ENCODE measurements at regions not wholly inside any gene's neighbourhood (a gene's known extent, or its start where the extent isn't known, plus 50 kb on each side); places are given as distances from the start of the nearest gene placed in this dataset. TPM values are rescaled to one million over a fixed set of nuclear protein-coding genes. Genes with fewer than 3 reads are reported as not detected.

DNA sequence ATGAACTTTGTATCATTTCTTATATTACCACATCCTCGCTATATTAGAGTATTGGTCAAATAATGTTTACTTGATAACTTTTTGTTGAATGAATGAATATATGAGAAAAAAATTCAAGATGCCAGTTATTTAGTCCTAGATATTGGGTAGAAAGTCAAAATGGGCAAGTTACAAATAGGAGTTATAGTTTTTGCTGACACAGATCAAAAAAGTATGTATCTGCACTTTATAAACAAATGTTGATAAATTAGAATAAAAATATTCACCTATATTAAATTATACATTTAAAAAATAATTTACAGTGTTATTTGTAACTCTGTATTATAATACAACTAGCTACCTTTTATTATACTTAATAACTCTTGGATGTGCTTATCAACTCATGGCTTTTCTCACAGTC is 57.8 kb upstream of the NDST4 start:
- no peaks in the 10 kb centered on the region for H3K79me2 ChIP-seq
- H3K27ac ChIP-seq = no peak overlapping the region
- H2AFZ ChIP-seq = no peak overlapping the region
- no peaks in the 10 kb centered on the region for H3K27me3 ChIP-seq
- H3K4me2 ChIP-seq = no peak overlapping the region
- DNase-seq (ENCODE audit: low spot score) = no peak
- no peak overlapping the region for H3K4me3 ChIP-seq
- H4K20me1 ChIP-seq (ENCODE audit: insufficient read depth, poor library complexity, severe bottlenecking) = no peaks in the 10 kb centered on the region
- no peaks in the 10 kb centered on the region for H3K4me1 ChIP-seq (ENCODE audit: insufficient read depth)
- no peaks in the 10 kb centered on the region for H3K36me3 ChIP-seq (replicated peaks; ENCODE audit: insufficient read depth, low read depth)
- TF ChIP-seq, protein P1, sequence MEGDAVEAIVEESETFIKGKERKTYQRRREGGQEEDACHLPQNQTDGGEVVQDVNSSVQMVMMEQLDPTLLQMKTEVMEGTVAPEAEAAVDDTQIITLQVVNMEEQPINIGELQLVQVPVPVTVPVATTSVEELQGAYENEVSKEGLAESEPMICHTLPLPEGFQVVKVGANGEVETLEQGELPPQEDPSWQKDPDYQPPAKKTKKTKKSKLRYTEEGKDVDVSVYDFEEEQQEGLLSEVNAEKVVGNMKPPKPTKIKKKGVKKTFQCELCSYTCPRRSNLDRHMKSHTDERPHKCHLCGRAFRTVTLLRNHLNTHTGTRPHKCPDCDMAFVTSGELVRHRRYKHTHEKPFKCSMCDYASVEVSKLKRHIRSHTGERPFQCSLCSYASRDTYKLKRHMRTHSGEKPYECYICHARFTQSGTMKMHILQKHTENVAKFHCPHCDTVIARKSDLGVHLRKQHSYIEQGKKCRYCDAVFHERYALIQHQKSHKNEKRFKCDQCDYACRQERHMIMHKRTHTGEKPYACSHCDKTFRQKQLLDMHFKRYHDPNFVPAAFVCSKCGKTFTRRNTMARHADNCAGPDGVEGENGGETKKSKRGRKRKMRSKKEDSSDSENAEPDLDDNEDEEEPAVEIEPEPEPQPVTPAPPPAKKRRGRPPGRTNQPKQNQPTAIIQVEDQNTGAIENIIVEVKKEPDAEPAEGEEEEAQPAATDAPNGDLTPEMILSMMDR (IDR thresholded peaks at IDR 0.05; ENCODE audit: poor library complexity) = no peak
- no peak for TF ChIP-seq EZH2 (IDR thresholded peaks at IDR 0.05; ENCODE audit: borderline replicate concordance)
- no peak for TF ChIP-seq EZH2phosphoT487 (IDR thresholded peaks at IDR 0.05; ENCODE audit: low read depth, severe bottlenecking, unreplicated experiment)
- WGBS (ENCODE audit: low lambda C conversion rate, missing lambda C conversion rate) = 85% methylated on average over 1 of the region's 1 CpG
- no peaks in the 10 kb centered on the region for H3K9me3 ChIP-seq (ENCODE audit: low read depth)
- no peaks in the 10 kb centered on the region for H3K9me2 ChIP-seq (replicated peaks; ENCODE audit: insufficient read depth)

DNA sequence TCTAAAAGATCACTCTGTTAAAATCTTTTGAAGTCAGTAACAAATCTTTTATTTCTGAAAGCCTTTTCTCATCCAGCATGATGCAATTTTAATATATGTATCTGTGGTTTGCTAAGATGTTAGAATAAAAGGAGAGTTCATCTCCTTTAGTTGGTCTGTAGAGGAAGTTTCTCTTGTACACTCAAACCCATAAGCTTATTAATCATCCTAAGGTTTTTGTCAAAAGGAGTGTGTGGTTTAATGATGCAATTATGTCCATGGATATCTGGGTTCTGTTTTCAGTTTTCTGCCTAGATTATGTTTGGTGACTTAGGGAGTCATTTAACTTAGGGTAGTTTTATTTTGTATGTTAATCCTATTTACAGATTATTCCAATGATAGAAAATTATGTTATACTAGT is 52.1 kb upstream of the NDST4 start:
- no peak for DNase-seq (ENCODE audit: low spot score)
- TF ChIP-seq EZH2phosphoT487 (IDR thresholded peaks at IDR 0.05; ENCODE audit: low read depth, severe bottlenecking, unreplicated experiment) = no peak
- TF ChIP-seq, protein P1 (IDR thresholded peaks at IDR 0.05; ENCODE audit: poor library complexity) = no peak
- TF ChIP-seq EZH2 (IDR thresholded peaks at IDR 0.05; ENCODE audit: borderline replicate concordance) = no peak
- H4K20me1 ChIP-seq (ENCODE audit: insufficient read depth, poor library complexity, severe bottlenecking) = no peaks in the 10 kb centered on the region
- no peaks in the 10 kb centered on the region for H3K79me2 ChIP-seq
- H3K4me2 ChIP-seq = no peak overlapping the region
- no peak overlapping the region for H3K27ac ChIP-seq
- no peaks in the 10 kb centered on the region for H3K4me1 ChIP-seq (ENCODE audit: insufficient read depth)
- no peaks in the 10 kb centered on the region for H3K9me2 ChIP-seq (replicated peaks; ENCODE audit: insufficient read depth)
- H3K9me3 ChIP-seq (ENCODE audit: low read depth) = no peaks in the 10 kb centered on the region
- no peak overlapping the region for H3K4me3 ChIP-seq
- no peaks in the 10 kb centered on the region for H3K27me3 ChIP-seq
- H2AFZ ChIP-seq = no peak overlapping the region
- H3K36me3 ChIP-seq (replicated peaks; ENCODE audit: insufficient read depth, low read depth) = no peaks in the 10 kb centered on the region

MicroRNAs encoded in the stretch of these regions (microRNA counts, 767-probe panel; counts per million panel counts)
- not detected for microRNA hsa-miR-1973

Small RNAs in the stretch of these regions (small RNA-seq; reads per million reads assigned to genes)
- not detected for gene RNU6-119P

Measured in hepatocyte (in vitro differentiated cells).